SK-MEL-5 (cell line): ENCODE measurements at regions not wholly inside any gene's neighbourhood (a gene's known extent, or its start where the extent isn't known, plus 50 kb on each side); places are given as distances from the start of the nearest gene placed in this dataset.
"Not testable (repeated sequence)": the region's sequence is repeated elsewhere in the genome, so short reads cannot be mapped to it uniquely, and the experiment has no call there.

ENCODE experiments used
- DNase-seq: peaks from one replicate; pipeline ENCODE4 v3.0.0-alpha.2; 2016; ENCODE audit warnings: low read depth, low spot score
- in situ Hi-C: cut with HindIII; loops from 2 replicates; pipeline ENCODE4 v1.10.0; 2016; ENCODE audit warnings: low sequenced_read_pairs, high pct_unique_total_duplicates, low pct_unique_long_range_greater_than_20kb

DNA sequence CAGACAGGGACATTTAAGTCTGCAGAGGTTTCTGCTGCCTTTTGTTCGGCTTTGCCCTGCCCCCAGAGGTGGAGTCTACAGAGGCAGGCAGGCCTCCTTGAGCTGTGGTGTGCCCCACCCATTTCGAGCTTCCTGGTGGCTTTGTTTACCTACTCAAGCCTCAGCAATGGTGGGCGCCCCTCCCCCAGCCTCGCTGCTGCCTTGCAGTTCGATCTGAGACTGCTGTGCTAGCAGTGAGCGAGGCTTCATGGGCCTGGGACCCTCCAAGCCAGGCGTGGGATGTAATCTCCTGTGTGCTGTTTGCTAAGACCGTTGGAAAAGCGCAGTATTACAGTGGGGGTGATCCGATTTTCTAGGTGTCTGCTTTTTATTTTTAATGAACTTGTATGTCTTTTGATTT lies 133.6 kb upstream of the NTRK2 start:
- in situ Hi-C loops, DNase-seq: not testable (repeated sequence)

DNA sequence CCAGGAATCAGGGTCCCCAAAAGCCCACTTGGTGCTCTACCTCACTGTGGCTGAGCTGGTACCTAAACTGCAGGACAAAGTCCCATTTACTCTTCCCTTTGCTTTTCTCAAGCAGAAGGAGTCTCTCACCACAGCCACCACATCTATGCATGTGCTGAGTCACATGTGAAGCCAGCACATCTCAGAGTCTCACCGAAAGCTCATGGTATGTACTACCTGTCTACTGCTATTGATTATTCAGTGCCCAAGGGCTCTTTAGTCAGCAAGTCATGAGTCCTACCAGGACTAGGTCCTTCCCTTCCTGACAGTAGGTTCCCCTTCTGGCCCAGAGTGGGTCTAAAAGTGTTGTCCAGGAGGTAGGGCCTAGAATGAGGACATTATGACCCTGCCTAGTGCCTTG lies 130.7 kb upstream of the NTRK2 start:
- no peak for DNase-seq
- in situ Hi-C loops: no loop called here

DNA sequence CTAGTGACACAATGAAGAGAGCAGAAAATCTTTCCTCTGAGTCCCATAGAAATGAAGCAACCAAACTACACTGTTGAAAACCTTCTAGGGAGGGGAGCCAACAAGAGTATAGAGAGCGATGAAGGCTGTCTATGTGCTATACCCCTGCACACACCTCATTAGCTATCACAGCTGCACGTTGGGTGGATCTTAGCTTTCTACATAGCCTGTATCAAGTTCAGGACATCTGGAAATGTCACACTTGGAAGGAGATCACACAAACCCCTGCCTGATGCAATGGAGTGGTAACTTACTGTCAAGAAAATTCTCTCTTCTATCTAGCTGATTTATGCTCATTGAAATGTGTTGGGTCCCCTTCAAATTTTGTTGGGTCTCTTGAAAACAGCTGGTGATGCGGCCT lies 127.0 kb upstream of the NTRK2 start:
- in situ Hi-C loops: no loop called here
- DNase-seq: no peak

DNA sequence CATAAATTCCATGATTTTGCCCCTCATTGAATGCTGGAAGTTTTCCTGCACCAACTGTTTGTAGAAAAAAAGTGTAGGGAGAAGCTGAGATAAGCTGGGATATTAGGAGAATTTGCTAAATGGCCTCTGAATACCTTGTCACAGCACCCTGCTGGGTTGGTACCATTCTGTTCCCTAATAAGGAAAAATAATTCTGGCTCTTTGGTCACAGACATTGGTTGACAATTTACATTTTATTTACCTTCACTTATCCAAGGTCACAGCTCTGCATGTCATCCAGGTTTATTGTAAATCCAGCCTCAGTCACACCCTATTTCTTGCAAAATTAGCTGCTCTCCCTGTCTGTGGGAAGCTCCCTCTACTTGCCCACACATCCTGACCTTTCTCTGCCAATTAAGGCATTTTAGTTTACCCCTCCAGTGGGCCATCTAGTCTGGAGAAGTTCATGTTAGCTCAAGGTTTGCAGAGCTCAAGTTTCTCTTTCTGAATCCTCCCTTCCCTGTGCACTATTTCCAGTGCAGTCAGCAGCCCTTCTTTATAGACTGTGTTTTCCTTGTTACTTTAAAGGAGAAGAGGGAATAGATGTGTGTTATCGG lies 115.4 kb upstream of the NTRK2 start:
- in situ Hi-C loops: no loop called here
- no peak for DNase-seq

DNA sequence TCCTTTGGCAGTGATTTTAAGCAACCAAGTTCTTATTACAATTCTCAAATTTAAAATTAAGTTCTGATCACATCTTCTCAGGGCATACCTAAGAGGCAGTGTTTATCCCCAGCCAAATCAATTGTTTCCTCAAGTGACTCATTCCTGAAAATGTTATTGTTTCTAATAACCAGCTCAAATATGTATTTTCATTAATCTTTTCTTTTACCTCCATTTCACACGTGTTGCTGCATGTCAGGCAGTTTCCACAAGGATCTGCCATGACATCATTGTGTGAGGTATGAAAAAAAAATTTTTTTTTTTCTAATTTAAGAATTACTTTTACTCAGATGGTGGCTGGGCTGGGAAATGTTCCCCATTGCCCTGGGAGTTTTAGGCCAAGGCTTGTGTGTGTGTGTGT lies 113.0 kb upstream of the NTRK2 start:
- in situ Hi-C loops: no loop called here
- no peak for DNase-seq

DNA sequence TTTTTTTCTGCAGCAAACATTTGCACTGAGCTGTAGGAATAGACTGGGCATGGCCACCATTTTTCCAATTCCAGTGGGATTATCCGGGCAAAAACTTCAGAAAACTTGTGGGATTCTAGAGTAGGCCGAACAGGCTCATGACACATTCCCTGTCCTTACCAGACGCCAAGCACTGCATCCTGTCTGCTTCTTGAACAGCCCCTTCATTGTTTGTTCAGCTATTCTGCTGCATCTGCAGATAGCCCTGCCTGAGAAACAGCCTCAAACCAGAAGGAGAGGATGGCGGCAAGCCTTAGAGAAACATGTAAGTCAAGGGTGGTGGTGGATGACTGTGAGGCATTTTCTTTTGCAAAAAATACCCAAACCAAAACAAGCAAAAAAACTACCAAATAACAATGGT lies 111.8 kb upstream of the NTRK2 start:
- DNase-seq: peak; percentile 92
- in situ Hi-C loops: no loop called here

DNA sequence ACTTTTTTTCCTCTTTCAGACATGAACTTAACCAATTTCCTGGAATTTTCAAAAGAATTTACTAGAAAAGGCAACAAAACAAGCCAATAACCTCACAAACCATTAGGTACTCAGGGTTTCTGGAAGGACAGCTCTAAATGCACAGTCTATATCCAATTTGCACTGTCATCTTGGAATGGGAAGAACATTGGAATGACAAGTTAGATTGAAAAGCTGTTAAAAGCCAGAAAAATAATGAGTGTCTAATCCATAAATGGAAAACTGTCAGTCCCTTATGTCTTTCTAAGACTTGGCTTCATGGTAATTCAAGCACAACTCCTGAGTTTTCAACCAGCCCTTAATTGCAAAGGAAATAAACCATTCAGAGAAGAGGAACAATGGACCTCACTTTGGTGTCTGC lies 105.8 kb upstream of the NTRK2 start:
- DNase-seq: no peak
- in situ Hi-C loops: no loop called here

DNA sequence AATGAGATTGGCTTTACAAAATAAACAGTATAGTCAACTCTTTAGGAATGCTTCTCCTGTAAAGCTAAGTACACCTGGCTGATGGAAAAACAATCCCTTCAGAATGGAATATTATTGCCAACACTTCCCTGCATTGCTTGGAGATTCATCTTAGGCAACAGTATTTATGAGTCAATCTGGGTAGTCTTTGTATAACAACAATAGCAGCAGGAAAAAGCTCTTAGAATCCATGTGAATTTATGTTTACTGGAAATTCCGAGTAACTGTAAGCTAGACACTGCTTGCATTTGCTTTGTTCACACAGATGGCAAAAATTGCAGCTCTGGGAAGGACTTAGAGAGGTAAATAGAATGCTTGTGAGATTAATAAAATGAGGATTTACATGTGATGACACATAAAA lies 101.7 kb upstream of the NTRK2 start:
- in situ Hi-C loops: no loop called here
- no peak for DNase-seq

DNA sequence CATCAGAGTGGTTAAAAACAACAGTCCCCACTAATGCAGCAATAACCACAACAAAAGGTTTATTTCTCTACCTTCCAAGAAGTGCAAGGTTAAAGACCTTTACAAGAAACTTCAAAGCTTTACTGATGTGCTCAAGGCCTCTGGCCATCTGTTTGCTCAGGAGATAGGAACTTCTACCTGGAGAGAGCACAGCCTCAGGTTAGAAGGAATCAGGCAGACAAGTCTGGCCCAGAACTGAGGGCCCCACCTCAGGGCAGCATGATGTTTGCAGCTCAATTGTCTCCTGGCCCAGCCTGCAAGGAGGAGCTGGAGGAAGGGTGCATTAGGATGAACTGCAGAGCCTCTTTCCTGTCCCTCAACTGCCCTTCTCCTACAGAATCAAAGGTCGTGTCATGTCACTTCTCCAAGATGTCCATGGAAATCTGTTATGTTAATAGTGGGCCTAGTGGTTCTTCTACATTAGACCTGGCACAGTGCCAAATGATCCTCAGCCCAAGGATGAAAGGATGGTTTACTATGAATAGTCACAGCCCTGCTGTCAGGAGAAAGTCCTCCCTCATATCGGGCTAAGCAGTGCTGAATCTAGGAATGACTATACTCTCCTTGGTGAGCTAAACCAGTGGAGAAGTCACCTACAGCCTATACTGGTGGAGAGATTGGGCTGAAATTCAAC lies 98.9 kb upstream of the NTRK2 start:
- in situ Hi-C loops: no loop called here
- DNase-seq: no peak

DNA sequence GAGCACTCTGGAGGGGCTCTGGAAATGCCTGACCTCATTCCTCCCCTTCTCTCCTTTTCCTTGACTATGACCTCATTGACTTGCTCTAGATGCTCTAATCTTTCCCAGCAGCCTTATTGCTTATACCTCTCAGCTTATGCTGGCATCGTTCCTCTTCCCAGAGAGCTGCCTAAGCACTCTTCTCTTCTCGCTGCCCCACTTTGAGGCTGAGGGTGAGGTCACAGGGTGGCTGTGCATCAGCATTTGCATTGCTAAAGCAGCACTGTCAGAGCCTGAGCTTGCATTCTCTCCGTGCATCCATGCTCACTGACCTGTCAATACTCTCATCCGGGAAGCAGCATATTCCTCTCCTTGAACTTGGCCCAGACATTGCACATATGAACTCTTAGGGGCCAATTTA lies 96.4 kb upstream of the NTRK2 start:
- no peak for DNase-seq
- in situ Hi-C loops: no loop called here

DNA sequence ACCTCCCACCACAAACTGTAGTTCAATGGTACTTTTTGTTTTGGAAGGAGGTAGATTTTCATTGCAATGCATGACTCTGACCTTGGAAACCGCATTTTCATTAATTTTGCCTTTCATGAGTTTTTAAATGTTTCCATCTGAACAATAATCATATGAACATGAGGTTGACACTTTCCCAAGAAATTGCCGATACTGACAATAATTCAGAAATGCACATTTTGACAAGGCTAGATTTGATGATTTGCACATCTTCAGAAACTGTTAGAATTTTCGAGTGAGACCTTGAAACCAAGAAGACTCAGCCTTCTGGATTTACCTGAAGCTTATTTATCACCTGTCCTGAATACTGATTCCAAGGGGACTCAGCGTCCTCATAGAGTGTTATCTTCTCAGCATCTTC lies 93.8 kb upstream of the NTRK2 start:
- in situ Hi-C loops: no loop called here
- DNase-seq: no peak

DNA sequence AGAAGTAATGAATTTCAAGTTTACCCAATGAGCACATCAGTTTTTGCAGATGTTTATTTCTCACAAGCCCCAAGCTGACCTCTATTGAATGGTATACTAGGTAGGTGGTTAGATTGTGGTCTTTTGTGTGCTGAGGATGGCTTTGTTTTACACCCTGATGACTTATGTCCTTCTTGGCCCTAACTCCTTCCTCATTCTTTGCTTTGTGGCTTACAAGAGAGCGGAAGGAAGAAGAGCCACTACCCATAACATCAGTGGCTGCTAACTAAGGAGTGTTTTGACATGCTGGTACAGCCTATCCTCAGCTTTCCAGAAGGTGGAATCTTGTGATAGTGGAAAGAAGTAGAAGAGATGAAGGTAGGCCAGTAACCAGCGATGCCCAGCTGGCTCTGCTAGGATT lies 85.7 kb upstream of the NTRK2 start:
- no peak for DNase-seq
- in situ Hi-C loops: no loop called here

DNA sequence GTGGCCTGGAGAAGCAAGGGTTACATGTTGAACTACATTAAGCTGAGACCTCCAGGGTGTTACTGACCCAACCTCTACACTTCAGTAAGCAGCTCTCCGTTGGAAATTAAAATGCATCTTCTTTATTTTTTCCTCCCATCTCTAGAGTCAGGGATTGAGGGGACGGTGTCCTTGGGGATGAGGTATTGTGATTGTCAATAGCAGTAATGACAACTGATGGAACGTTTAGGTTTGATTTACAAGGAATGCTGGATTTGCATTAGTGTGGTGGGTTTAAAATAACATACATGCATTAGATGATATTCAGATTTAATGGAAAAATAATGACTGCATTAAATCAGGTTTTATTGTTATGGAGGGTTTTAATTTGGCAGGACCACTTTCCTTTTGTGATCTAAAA lies 82.9 kb upstream of the NTRK2 start:
- in situ Hi-C loops: no loop called here
- no peak for DNase-seq

DNA sequence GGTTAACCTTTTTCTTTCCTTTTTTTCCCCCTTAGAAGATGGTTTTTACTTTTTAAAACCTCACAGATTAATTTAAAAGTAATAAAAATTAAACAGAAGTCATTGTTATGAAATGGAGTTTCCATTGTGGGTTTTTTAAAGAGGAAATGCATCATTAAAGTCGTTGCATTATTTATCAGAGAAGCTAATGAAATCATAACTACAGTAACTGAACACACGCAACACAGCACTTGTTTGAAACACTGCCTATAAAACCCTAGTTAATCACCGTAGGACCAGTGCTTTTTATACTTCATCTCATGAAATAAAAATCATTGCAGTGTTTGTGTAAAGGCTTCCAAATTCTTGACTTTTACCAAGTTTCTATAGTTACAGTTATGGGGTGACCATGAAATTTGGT lies 82.4 kb upstream of the NTRK2 start:
- in situ Hi-C loops: no loop called here
- DNase-seq: no peak

DNA sequence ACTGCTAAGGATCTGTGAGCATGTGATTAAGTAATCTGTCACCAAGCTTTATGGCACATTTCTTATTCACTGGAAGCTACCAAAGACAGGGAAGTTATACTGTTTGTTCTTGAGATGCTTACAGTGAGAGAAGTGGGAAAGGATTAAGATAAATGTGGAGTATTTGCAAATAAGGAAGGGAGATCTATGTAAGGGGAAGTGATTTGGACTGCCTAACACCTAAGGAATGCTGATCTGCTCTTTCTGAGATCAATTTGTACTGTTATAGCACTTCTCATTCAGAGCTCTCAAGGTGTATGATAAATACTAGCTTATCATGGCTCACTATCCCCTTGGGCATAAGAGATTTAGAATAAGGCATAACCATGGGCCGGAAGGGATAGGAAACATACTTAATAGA lies 80.0 kb upstream of the NTRK2 start:
- in situ Hi-C loops: no loop called here
- no peak for DNase-seq

DNA sequence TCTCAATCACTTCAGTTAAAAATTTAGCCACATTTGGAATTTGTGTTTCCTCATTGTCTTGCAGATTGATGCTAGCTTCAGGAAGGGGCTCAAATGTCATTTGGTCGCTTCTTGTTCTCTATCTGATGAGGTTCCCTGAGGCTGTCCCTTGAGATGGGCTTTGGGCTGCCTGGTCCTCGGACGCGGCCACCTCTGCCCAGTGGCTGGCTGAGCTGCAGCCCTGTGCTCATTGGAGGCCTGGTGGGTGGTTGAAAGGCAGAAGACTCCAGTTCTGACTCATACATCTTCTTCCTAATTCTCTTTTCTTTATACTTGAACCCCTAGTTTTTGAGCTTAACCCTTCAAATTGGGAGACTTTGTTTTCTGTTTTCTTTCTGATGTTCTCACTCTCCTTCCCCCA lies 78.8 kb upstream of the NTRK2 start:
- no peak for DNase-seq
- in situ Hi-C loops: no loop called here

DNA sequence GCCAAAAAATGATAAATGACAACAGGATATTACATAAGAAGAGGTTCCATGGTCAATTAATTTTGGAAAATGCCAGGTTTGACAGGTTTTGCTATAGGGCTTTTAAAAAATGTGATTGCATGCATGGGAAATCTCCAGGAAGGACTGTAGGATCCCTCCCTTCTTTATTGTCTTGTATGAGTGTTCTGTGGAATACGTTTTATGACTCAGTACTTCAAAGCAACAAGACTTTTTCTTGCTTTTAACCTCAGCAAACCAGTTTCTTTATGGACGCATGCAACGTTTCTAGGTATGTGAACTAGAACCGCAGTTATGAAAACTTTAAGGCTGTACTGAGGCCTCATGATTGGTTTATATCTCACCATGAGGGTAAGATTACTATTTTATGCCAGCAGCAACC lies 76.6 kb upstream of the NTRK2 start:
- in situ Hi-C loops: no loop called here
- no peak for DNase-seq

DNA sequence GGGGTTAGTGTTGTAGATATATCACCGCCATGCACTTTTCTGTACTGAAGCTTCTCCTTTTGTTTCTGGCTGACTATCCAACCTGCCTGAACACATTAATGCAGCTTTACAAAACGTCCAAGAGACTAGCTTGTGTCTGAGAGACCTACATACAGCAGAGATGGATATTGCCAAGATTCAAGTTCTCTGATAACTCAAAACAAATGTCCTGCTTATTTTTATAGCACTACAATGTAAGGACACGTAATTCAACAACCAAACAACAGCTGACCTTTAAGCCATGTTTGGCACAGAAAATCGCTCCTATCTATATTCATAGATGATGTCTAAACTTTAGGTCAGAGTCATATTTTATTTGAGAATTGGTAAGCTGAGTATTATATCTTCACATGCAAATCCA lies 76.2 kb upstream of the NTRK2 start:
- in situ Hi-C loops: no loop called here

DNA sequence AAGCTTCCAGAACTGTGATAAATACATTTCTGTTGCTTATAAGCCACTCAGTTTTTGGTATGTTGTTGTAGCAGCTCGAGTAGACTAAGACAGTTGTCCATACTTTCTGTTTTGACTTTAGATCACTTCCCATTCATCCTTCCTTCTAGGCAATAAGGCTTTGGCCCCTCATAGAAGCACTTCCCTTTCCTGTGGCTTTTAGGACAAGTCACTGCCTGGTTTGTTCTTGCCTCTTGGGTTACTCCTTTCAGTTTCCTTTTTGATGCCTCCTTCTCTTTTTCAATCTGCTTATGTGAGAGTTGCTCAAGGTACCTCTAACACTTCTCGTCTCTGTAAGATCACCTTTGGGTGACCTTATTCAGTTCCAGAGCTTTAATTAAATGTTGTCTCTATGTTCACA lies 72.4 kb upstream of the NTRK2 start:
- DNase-seq: no peak
- in situ Hi-C loops: no loop called here

More for the DNA sequence above, 76.2 kb upstream of the NTRK2 start:
- DNase-seq: no peak
